Stimulated activated naive CD8-positive, alpha-beta T cell treated with anti-CD3 and anti-CD28 coated beads, Interleukin-15, amount 100 ng/mL, for 72 hours (primary cell): ENCODE measurements at regions not wholly inside any gene's neighbourhood (a gene's known extent, or its start where the extent isn't known, plus 50 kb on each side); places are given as distances from the start of the nearest gene placed in this dataset.
"Not testable (repeated sequence)": the region's sequence is repeated elsewhere in the genome, so short reads cannot be mapped to it uniquely, and the experiment has no call there.

Source experiments
- ATAC-seq: fragments of 150-1000 bp; cut with Tn5 transposase; 2 replicates; pipeline ENCODE4 v1.10.0; 2021; ENCODE audit warnings: mild to moderate bottlenecking, moderate library complexity
- DNase-seq, 2 donors: peaks; one replicate each; pipeline ENCODE4 v3.0.0; 2021 to 2022
- H3K27ac Mint-ChIP-seq, 2 donors: one replicate each; pipeline ENCODE4 v1.8.0; 2022; ENCODE audit warnings: mild to moderate bottlenecking in 2 of 2, mixed read lengths in 2 of 2, moderate library complexity in 2 of 2
- H3K27me3 Mint-ChIP-seq: one replicate; pipeline ENCODE4 v1.8.0; 2022; ENCODE audit warnings: mixed read lengths
- H3K4me1 Mint-ChIP-seq: one replicate; pipeline ENCODE4 v1.8.0; 2022; ENCODE audit warnings: mild to moderate bottlenecking, mixed read lengths
- H3K4me3 Mint-ChIP-seq, 2 donors: one replicate each; pipeline ENCODE4 v1.8.0; 2022; ENCODE audit warnings: mild to moderate bottlenecking in 2 of 2, mixed read lengths in 2 of 2, moderate library complexity in 1 of 2
- H3K9me3 Mint-ChIP-seq, 2 donors: one replicate each; pipeline ENCODE4 v1.8.0; 2022; ENCODE audit warnings: mixed read lengths in 2 of 2

DNA sequence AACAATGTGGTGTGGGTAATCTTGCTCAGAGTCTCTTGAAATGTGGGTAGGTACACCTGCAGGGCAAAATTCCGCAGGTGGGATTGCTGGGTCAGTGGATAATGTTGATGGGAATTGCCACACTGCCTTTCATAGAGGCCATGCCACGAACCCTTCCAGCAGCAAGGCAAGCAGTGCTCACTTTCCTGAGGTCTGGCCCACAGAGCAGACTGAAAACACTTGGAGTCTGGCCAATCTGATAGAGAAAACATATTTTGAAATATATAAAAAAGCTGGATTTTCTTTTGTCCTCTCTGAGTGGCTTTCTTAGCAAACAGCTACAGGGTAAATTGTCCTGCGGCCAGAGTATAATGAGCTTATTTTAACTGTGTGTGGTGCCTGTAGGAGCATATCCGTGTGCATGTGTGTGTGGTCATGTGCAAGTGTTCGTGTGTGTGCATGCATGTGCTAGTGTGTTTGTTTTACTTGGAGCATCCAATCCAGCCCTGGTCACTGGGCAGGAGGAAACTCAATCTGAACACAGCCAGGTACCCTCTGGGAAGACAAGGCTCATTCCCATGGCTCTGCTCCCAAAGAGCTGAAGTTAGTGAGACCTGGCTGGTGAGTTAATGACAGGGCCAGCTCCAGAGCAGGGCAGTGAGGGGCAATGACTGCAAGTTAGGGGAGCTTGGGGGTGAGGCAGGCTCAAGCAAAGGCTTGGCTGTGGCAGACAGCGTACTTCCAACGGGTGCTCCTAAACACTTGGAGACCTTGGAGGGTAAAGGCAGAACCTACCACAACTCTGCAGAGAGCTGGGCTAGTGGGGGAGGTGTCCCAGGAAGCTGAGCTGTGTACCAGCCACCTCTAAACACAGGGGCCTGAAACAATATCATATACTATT is 91.3 kb downstream of the PLXNA1 start:
- H3K27ac Mint-ChIP-seq = no peak overlapping the region
- no peaks in the 10 kb centered on the region for H3K9me3 Mint-ChIP-seq
- no peak for ATAC-seq
- no peak for DNase-seq
- no peaks in the 10 kb centered on the region for H3K27me3 Mint-ChIP-seq
- no peak overlapping the region for H3K4me3 Mint-ChIP-seq
- no peaks in the 10 kb centered on the region for H3K4me1 Mint-ChIP-seq

GRCh38 chr3:127074900-127075360 is 92.0 kb downstream of the PLXNA1 start:
- Mint-ChIP-seq H3K27ac (peak overlapping the region in 1 of 2 donors; percentile 32), H3K9me3 (no peaks in the 10 kb centered on the region), H3K4me3 (no peak overlapping the region), H3K27me3 (no peaks in the 10 kb centered on the region), H3K4me1 (no peaks in the 10 kb centered on the region)
- no peak for DNase-seq
- ATAC-seq = peak; percentile 39

GRCh38 chr3:127076166-127076992 is 93.5 kb downstream of the PLXNA1 start:
- H3K27ac Mint-ChIP-seq, H3K9me3 Mint-ChIP-seq, H3K27me3 Mint-ChIP-seq, DNase-seq, H3K4me1 Mint-ChIP-seq, ATAC-seq, H3K4me3 Mint-ChIP-seq: not testable (repeated sequence)

DNA sequence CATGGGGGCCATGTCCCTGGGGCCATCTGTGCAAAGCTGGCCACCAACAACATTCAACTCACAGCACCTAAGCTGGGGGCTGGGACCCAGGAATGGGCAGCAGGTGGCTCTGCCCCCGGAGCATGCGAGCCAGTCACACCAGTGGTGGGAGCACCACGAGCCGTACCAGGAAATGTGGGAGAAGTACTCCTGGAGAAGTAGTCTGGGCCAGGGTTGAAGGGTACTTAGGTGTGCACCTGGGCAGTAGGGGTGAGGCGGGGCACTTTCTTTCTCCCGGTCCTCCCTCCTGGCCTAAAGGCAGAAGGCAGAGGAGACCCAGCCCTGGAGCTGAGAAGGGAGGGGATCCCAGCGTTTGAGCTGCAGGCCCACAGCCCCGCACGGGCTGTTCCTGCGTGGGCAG is 94.2 kb downstream of the PLXNA1 start:
- no peak for ATAC-seq
- no peak for DNase-seq
- Mint-ChIP-seq H3K27ac (no peak overlapping the region), H3K4me1 (no peaks in the 10 kb centered on the region), H3K4me3 (no peak overlapping the region), H3K9me3 (no peaks in the 10 kb centered on the region), H3K27me3 (no peaks in the 10 kb centered on the region)

DNA sequence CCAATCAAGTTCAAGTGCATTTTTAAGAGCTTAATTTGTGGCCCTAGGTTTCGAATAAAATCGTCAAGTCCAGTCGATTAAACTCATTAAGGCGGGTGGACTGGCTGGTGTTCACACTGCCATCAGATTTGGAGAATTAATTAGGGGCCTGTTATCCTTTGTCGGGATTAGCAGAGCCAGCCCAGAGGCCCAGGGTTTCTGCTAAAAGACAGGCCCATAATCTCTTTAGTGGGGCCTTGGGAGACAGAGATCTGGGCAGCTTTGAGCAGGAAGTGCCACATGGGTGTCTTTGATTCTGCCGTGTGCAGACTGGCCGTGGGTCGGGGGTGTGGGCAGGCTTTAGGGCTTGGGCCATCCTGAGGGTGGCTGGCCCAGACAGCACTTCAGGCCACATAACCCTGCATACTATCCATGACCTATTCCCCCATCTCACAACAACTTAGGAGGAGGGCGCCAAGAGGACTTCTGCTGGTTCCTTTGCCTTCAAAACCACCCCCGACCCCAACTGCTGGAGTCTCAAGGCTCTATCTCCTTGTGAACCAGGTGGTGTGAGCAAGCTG is 94.7 kb downstream of the PLXNA1 start:
- no peak for ATAC-seq
- no peak for DNase-seq
- Mint-ChIP-seq H3K27me3 (no peaks in the 10 kb centered on the region), H3K4me3 (no peak overlapping the region), H3K27ac (no peak overlapping the region), H3K9me3 (no peaks in the 10 kb centered on the region), H3K4me1 (no peaks in the 10 kb centered on the region)

GRCh38 chr3:127078626-127079025 is 95.7 kb downstream of the PLXNA1 start:
- no peaks in the 10 kb centered on the region for H3K9me3 Mint-ChIP-seq
- H3K27ac Mint-ChIP-seq = no peak overlapping the region
- ATAC-seq (no peak), DNase-seq (no peak)
- H3K4me1 Mint-ChIP-seq = no peaks in the 10 kb centered on the region
- no peaks in the 10 kb centered on the region for H3K27me3 Mint-ChIP-seq
- H3K4me3 Mint-ChIP-seq = no peak overlapping the region

DNA sequence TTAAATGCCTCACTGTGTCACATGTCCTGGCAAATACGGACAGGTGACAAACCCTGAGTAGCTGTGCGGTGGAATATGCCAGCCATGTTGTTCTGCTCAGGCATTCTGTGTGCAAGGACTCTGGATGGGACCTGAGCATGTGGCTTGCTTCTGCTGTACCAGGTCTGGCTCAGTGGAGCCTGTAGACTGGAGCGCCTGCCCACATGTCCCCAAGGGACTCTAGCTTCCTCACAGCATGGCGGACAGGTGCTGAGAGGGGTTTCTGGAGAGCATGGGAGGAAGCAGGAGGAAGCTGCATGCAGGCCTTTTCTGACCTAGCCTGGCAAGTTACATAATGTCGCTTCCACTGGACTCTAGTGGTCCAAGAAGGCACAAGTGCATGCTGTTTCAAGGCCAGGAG is 96.3 kb downstream of the PLXNA1 start:
- Mint-ChIP-seq H3K9me3 (no peaks in the 10 kb centered on the region), H3K4me3 (no peak overlapping the region), H3K27me3 (no peaks in the 10 kb centered on the region), H3K4me1 (no peaks in the 10 kb centered on the region), H3K27ac (no peak overlapping the region)
- DNase-seq = no peak
- no peak for ATAC-seq

DNA sequence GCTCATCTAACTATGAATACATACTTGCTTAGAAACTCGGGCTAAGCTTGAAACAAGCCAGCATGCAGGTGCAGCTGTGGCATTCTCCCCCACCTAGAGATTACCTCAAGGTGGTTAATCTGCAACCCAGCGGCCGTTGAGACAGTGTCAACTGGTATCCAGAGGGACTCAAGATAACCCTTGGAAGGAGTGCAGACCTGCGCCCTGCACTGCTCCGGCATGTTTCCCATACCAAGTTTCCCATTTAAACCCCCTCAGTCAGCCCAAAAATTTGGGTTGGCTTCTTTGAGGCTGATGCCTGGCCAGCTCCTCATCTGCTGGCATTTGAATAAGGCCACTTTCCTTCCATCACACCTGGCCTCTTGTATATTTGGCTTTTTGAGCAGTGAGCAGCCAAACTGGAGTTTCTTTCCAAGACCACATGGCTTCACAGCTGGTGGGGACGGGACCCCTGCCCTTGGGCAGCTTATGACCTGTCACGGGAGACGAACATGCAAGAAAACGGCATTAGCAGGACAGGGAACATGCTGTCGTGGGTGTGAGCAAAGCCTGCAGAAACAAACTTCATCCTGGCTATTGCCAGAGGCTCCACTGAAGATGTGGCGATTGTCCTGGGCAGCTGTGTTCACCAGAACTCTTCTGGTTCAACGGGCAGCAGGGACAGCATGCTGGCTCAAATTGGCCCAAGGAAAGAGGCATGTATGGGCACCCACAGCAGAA is 98.2 kb downstream of the PLXNA1 start:
- H3K4me1 Mint-ChIP-seq = no peaks in the 10 kb centered on the region
- DNase-seq (no peak), ATAC-seq (no peak)
- no peak overlapping the region for H3K4me3 Mint-ChIP-seq
- no peak overlapping the region for H3K27ac Mint-ChIP-seq
- no peaks in the 10 kb centered on the region for H3K27me3 Mint-ChIP-seq
- H3K9me3 Mint-ChIP-seq = no peaks in the 10 kb centered on the region

DNA sequence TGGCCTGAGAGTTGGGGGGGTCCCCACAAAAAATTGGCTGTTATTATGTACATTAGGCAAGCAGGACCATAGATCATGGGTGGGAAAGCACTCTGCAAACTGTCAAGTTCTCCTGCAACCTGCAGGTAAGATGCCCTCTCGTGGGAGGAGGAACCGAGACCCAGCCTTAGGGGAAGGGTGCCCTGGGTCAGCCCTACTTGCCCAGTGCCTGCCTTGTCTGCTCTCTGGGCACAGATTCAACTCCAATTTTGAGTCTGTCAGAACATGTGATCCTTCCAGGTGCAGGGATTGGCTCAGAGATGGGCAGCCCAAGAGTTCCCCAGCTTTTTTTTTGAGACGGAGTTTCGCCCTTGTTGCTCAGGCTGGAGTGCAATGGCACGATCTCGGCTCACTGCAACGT is 99.2 kb downstream of the PLXNA1 start:
- Mint-ChIP-seq H3K27me3 (no peaks in the 10 kb centered on the region), H3K27ac (no peak overlapping the region), H3K4me3 (no peak overlapping the region), H3K4me1 (no peaks in the 10 kb centered on the region), H3K9me3 (no peaks in the 10 kb centered on the region)
- no peak for DNase-seq
- no peak for ATAC-seq

DNA sequence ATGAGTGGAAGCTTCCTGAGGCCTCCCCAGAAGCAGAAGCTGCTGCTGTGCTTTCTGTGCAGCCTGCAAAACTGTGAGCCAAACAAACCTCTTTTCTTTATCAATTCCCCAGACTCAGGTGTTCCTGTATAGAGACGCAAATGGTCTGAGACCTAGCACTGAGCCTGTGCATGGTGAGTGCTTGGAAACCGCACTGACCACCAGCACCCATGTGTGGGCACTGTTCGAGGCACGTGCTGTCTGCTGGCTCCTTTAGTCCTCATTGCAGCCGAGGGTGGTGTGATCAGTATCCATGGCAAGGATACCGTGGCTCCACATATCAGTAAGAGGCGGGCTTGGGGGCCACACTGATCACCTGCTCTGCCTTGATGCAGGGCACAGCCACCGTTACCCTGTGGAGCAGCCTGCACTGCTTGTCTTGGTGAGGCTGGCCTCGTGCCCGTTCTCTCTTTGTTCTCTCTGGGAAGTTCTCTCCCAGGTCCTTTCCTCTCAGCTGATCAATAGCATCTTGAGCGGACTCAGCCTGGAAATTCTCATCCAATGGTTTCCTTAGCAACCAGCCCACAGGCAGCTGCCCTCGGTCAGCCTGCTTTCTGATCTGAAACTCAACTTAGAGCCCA is 101.0 kb downstream of the PLXNA1 start:
- H3K9me3 Mint-ChIP-seq = no peaks in the 10 kb centered on the region
- DNase-seq (no peak), ATAC-seq (no peak)
- H3K27me3 Mint-ChIP-seq = no peaks in the 10 kb centered on the region
- H3K4me1 Mint-ChIP-seq = no peaks in the 10 kb centered on the region
- no peak overlapping the region for H3K4me3 Mint-ChIP-seq
- no peak overlapping the region for H3K27ac Mint-ChIP-seq

DNA sequence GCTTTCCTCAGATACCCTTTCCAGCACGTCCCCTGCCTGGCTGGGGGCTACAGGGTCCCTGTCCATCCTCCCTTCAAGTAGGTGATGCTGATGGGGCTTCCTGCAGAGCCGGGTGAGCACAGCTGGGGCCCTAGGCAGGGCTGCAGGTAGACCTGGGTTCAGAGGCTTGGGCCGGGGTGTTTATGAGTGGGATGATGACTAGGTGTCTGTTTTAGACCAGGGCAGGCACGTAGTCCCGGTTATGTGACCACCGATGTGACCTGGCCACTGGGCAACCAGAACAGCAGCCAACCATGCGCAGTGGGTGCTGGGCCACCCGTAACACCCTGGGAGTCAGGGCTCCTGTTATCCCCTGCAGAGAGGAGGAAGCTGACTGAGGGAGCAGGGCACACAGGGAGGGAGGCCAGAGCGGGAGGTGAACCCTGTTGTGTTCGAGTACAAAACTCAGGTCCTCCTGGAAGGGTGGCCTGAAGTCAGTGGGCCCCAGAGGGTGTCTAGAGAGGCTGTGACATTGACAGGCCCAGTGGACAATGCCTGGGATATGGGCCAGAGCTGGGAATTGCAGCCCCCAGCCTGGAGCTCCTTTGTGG is 101.6 kb downstream of the PLXNA1 start:
- H3K27me3 Mint-ChIP-seq = peaks cover 3% of the 10 kb centered on the region
- H3K9me3 Mint-ChIP-seq = no peaks in the 10 kb centered on the region
- no peak for DNase-seq
- no peaks in the 10 kb centered on the region for H3K4me1 Mint-ChIP-seq
- ATAC-seq = peak; percentile 6
- H3K4me3 Mint-ChIP-seq = no peak overlapping the region
- peak overlapping the region in 1 of 2 donors; percentile 45 for H3K27ac Mint-ChIP-seq

DNA sequence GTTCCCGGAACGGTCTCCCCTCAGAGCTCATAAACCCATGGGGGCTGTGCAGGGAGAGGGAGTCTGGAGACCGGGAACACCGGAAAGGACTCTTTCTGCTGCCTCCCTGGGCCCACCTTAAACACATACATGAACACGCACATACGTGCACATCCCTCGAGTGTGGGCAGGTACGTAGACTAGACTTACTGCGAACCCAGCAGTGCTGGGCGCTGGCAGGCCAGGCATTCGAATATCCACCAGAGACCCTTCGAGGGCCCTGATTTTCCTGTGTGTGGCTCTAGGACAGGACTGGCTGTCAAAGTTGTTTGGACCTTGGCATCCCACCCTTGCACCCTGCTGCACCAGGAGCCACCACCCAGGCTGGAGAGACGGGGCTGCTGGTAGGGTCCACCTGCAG is 102.7 kb downstream of the PLXNA1 start:
- Mint-ChIP-seq H3K27ac (no peak overlapping the region), H3K4me1 (no peaks in the 10 kb centered on the region), H3K4me3 (no peak overlapping the region), H3K9me3 (no peaks in the 10 kb centered on the region), H3K27me3 (peaks cover 8% of the 10 kb centered on the region)
- no peak for DNase-seq
- no peak for ATAC-seq

DNA sequence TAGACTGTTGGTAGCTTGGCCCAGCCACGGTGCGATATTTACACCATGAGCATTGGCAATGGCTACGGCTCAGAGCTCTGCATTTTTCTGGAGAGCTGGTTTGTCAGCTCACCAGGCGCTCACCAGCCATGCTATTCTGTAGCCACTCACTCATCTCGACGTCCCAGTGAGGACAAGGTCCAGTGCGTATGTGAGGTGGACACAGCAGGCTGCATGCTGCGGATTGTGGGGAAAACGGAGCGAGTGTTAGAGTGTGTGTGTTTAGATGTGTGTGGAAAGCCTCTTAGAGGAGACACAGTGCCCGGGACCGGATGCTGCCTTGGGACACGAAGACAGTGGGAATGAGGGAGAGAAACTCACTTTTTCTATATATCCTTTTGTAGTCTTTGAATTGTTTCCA is 103.7 kb downstream of the PLXNA1 start:
- H3K4me1 Mint-ChIP-seq, ATAC-seq, H3K27me3 Mint-ChIP-seq, H3K4me3 Mint-ChIP-seq, DNase-seq, H3K9me3 Mint-ChIP-seq: not testable (repeated sequence)
- peak overlapping the region in 1 of 2 donors; percentile 21 for H3K27ac Mint-ChIP-seq

- DNase-seq = no peak
- ATAC-seq = no peak
- no peaks in the 10 kb centered on the region for H3K4me1 Mint-ChIP-seq
- no peak overlapping the region for H3K4me3 Mint-ChIP-seq
- H3K9me3 Mint-ChIP-seq = no peaks in the 10 kb centered on the region
- H3K27me3 Mint-ChIP-seq = peaks cover 8% of the 10 kb centered on the region
- H3K27ac Mint-ChIP-seq = no peak overlapping the region
Measured at GRCh38 chr3:127087441-127087840, 104.5 kb downstream of the PLXNA1 start.
